ENCODE measurements at regions not wholly inside any gene's neighbourhood (a gene's known extent, or its start where the extent isn't known, plus 50 kb on each side); places are given as distances from the start of the nearest gene placed in this dataset.

DNA sequence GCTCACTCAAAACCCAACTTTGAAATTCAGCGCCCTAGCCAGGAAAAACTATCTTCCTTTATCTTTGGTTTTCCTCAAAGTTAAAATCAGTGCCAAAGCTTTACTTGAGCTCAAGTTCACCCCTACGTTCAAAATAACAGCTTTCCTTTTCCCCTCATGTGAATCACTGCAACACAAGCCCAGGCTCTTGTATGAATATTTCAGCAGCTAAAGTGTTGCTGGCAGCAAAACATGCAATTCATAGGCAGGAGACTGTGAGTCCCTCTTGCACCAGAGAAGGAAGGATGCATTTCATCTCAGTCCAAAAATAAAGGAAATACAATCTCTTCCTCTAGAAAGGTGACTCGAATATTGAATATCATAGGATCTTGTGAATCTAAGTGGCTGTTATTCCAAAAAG is 461.3 kb upstream of the SOX11 start:
- no peak for TF ChIP-seq ZFX (IDR thresholded peaks at IDR 0.05)
- TF ChIP-seq, protein P1, sequence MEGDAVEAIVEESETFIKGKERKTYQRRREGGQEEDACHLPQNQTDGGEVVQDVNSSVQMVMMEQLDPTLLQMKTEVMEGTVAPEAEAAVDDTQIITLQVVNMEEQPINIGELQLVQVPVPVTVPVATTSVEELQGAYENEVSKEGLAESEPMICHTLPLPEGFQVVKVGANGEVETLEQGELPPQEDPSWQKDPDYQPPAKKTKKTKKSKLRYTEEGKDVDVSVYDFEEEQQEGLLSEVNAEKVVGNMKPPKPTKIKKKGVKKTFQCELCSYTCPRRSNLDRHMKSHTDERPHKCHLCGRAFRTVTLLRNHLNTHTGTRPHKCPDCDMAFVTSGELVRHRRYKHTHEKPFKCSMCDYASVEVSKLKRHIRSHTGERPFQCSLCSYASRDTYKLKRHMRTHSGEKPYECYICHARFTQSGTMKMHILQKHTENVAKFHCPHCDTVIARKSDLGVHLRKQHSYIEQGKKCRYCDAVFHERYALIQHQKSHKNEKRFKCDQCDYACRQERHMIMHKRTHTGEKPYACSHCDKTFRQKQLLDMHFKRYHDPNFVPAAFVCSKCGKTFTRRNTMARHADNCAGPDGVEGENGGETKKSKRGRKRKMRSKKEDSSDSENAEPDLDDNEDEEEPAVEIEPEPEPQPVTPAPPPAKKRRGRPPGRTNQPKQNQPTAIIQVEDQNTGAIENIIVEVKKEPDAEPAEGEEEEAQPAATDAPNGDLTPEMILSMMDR (conservative IDR thresholded peaks at IDR 0.05) = no peak

Data from C4-2B (cell line).